Sciatic nerve (tissue), 2 donors: ENCODE measurements at regions not wholly inside any gene's neighbourhood (a gene's known extent, or its start where the extent isn't known, plus 50 kb on each side); places are given as distances from the start of the nearest gene placed in this dataset.

ENCODE experiments used
- ATAC-seq: fragments of 200-7000 bp; cut with Tn5 transposase; one replicate; pipeline ENCODE4 v1.9.1; 2020; ENCODE audit warnings: mild to moderate bottlenecking, moderate library complexity
- DNase-seq: peaks from one replicate; pipeline ENCODE4 v3.0.0-alpha.2; 2020; ENCODE audit warnings: low spot score
- intact Hi-C: fragments of 100-400 bp; cut with DNase I; formaldehyde crosslinking; loops from one replicate; pipeline ENCODE4 v1.14.2; 2022
- donor health status: DM: no; HTN: no; CAD: no.
- donor health status: DM: no; HTN: no; CAD: no.

DNA sequence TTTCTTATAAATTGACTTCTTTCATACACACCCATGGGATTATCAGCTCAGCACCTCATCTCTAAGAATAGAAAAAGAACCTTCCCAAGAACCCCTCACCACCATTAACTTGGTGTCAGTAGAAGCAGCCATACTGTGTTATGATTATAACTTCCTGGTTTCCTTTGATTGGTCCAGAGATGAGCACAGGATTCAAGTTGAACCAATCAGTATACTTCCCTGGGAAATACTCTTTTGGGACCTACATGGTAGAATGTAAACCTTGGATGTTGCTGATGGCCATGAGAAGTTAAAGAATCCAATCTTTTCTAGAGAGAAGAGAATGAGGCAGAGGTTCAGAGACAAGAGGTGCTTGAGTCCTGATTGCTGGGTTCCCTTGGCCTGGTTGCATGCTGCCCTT lies 190.8 kb downstream of the BMP7 start:
- no peak for DNase-seq
- ATAC-seq, result no peak
- intact Hi-C loops, result no loop called here

DNA sequence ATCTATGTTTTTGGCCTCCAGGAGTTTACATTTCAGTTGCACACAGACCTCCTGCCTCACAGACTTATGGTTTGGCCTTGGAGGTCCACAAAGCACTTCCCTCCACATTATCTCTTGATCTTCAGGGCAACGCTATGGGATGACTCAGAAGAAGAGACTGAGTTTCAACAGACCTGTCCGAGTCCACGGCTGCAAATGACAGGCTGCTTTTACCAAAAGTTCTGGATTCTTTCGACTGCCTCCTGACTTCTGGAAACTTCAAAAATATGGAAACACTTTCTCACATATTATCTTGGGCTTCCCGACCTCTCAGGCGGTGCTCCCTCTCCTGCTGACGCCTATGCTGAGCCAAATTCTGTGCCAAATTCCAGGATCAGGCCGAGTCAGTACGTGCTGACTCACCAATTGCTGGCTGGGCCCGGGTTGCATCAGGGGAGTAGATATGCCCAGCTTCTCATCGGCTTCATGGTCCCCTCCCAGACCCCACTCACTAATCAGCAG lies 190.2 kb downstream of the BMP7 start:
- DNase-seq (peak; percentile 22), ATAC-seq (no peak)
- intact Hi-C loops, result no loop called here

DNA sequence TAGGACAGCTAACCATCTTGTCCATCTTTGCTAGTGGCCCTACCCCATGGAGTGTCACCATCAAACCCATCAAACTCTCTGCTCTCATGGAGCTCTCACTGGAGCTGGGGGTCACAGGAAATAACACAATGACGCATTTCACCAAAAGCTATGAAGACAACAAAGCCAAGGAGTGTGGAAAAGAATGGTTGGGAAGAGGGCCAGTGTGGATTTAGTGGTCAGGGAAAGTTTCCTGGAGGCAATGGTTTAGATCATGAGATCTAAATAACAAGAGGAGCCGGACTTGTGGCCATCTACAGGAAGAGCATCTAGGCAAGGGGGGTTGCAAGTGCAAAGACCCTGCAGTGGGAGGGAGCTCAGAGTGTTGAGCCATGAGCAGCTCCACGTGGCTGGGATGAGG lies 189.5 kb downstream of the BMP7 start:
- ATAC-seq, result no peak
- no peak for DNase-seq
- intact Hi-C loops, result no loop called here

DNA sequence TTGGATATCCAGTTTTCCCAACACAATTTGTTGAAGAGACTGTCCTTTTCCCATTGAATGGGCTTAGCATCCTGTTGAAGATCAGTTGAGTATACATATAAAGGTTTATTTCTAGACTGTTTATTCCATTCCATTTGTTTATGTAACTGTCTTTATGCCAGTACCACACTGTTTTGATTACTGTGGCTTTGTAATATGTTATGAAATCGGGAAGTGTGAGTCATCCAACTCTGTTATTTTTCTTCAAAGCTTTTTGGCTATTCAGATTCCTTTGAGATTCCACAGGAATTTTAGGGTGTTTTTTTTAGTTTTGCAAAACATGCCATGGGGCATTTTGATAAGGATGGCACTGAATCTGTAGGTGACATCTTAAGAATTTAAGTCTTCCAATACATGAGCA lies 188.3 kb downstream of the BMP7 start:
- DNase-seq, result no peak
- intact Hi-C loops, result no loop called here
- no peak for ATAC-seq

DNA sequence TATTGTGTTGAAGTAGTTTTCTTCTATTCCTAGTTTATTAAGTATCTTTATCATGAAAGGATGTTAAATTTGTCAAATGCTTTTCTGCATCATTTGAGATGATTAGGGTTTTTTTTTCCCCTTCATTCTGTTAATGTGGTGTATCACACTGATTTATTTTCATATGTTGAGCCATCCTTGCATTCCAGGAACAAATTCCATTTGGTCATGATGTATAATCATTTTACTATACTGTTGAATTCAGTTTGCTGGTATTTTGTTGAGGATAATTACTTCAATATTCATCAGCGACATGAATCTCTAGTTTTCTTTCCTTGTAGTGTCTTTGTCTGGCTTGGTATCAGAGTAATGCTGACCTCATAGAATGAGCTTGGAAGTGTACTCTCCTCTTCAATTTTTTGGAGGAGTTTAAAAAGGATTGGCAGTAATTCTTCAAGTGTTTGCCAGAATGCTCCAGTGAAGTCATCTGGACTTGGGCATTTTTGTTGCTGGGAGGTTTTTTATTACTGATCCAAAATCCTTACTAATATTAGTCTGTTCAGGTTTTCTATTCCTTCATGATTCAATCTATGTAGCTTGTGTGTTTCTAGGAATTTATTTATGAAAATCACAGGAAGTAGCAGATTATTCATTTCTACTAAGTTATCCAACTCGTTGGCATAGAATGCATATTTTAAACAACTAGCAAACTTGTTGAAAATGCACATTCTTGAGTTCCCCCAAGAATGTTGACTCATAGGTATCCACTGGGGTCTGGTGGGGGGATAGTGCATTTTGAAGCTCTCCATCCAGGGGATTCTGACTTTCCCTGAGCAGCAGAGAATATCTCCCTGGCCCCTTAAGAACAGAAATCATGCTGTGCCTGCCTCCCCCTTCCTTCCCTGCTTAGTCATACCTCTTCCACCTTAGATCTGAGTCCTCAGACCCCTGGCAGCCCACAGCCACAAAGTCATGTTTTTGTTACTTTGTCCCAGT lies 187.1 kb downstream of the BMP7 start:
- intact Hi-C loops, result no loop called here
- ATAC-seq (no peak), DNase-seq (no peak)

DNA sequence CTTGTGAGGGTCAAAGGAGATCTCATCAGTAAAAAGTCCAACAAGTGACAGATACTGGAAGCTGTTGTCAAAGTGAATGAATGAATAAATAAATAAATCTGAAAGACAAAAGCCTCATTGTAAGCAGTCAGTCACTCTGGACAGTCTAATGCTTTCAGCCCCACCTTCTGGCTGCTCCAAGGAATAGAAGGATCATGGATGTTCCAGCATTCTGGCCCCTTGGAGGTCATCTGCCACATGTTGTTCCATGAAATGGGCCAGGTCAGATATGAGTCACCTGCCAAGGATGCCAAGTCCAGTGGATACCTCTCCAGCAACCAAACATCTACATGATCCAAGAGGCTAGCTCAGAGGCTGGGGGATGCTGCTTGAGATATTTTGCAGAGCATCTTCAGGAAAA lies 185.6 kb downstream of the BMP7 start:
- DNase-seq, result no peak
- no peak for ATAC-seq
- intact Hi-C loops, result no loop called here

DNA sequence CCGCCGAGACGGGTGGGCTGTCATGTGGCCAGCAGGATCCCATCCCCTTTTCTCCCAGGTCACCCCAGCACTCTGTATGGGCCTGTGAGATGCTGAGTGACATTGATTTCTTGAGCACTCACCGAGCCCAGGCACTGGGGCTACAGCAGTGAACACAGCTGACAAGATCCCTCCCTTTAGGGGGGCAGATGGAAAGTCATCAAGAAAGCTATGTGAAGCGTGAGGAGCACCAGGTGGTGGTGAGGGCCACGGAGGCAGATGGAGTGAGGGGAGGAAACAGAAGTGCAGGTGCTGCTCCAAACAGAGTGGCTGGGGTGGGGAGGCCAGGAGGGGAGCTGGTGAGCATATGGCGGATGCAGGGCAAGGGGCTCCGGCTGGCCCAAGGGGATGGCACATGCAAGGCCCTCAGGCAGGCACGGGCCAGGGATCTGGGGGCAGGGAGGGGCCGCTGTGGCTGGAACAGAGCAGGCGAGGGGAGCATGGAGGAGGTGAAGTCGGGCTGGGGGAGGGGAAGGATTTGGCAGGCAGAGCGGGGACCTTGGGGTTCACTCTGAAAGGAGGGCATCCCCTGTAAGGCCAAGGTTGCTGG lies 184.0 kb downstream of the BMP7 start:
- no peak for ATAC-seq
- DNase-seq, result no peak
- intact Hi-C loops, result no loop called here

DNA sequence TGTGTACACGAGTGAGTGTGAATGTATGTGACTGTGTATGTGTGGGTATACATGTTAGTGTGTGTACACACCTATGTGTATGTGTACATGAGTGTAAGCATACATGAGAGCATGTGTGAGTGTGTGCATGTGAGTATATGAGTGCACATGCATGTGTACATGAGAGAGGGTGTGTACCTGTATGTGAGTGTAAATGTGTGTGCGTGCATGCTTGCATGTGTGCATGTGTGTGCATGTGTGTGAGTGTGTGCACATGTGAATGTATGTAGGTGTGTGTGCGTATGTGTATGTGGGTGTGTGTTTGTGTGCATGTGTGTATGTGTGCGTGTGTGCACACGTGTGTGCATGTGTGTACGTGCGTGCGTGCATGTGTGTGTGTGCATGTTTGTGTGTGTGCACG lies 183.4 kb downstream of the BMP7 start:
- ATAC-seq (no peak), DNase-seq (no peak)
- intact Hi-C loops, result no loop called here

DNA sequence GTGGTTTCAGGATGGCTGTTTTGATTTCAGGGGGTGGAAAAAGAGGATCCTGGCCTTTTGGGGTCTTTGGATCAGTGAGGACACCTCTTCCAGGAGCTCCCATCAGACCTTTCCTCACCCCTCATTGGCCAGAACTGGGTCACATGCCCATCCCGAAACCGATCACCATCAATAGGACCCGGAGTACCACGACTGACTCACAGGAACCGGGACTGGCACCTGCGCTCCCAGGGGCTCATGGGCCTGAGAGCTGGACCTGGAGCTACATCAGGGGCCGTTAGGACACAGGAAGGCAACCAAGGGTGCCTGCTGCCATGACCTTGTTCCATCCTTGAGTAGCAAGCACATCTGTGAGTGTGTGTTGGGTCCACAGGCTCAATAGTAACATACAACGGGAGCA lies 180.4 kb downstream of the BMP7 start:
- intact Hi-C loops, result no loop called here
- ATAC-seq, result no peak
- DNase-seq, result no peak

DNA sequence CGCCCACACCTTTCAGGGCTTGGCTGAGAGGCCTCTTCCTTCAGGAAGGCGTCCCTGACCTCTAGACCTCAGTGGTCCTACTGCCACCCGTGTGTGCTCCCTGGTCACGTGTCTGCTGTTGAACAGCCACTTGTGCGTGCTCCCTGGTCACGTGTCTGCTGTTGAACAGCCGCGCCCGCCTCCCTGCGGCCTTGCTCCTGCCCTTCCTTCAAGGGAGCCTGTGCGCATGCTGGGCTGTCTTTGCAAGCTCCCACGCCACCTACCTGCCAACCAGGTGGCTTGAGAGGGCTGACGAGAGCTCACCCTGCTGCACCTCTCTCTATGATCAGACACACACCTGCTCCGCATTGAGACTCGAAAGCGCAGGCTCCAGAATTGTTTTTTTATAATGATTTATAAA lies 179.3 kb downstream of the BMP7 start:
- DNase-seq, result no peak
- ATAC-seq, result no peak
- intact Hi-C loops, result no loop called here

DNA sequence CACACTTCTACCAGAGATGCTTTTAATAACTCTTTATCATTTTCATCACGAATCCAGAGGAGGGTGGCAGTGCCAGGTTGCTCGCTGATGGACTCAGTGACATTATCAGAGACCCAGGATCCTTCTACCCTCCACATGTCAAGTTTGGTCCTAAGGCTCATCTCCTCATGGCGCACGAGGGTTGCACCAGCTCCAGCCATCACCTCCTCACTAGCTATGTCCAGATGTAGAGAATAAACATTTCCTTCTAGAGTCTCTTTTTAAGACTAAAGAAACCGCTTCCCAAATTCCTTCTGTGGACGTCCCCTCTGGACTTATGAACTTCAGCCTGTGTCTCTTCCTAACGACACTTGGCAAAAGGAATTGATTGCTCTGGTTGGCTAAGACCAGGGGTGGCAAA lies 178.7 kb downstream of the BMP7 start:
- ATAC-seq, result no peak
- intact Hi-C loops, result no loop called here

DNA sequence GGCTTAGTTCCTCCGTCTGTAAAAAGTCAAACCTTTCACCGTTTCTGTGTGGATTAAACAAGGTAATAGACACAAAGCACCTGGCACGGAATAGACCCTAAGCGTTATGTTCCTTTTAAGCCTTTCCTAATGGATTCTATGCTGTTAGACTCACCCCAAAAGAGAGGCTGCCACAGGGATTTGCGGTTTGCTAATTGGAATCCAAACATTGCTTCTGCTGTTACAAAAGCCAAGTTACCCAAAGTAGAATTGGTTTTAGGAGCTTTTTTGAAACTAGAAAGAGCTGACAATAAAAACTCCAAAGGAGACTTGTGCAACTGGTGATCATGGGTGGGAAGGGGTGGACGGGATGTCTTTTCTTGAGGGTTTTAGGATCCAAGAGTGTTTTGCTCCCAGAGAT lies 178.0 kb downstream of the BMP7 start:
- DNase-seq (no peak), ATAC-seq (no peak)
- intact Hi-C loops, result no loop called here

More for the DNA sequence above, 178.7 kb downstream of the BMP7 start:
- DNase-seq, result no peak

DNA sequence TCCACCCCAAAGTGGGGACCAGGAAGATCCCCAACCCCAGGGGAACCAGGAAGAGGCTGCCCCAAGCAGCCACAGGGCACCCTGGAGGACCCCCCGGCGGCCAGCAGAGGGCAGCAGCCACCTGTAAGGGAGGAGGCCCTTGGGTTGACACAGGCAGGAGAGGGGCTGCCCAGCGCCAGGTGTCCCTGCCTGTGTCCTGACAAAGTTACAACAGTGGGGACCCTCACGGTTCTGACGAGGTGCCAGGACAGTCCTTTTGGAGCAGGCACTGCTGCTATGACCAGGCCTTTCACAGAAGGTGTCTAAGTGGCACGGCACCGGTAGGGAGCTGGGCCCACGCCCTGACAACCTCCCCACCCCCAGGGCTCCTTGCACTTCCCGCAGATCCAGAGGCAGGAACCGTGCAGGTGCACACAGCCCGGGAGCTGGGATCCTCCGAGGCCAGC lies 176.7 kb downstream of the BMP7 start:
- DNase-seq, result peak; percentile 89
- ATAC-seq, result peak; percentile 83
- intact Hi-C loops, result loop anchor here (5.0 to 10.0 kb wide), 2 partner anchors 175 to 258 kb away; partner anchors contain the start of gene BMP7

DNA sequence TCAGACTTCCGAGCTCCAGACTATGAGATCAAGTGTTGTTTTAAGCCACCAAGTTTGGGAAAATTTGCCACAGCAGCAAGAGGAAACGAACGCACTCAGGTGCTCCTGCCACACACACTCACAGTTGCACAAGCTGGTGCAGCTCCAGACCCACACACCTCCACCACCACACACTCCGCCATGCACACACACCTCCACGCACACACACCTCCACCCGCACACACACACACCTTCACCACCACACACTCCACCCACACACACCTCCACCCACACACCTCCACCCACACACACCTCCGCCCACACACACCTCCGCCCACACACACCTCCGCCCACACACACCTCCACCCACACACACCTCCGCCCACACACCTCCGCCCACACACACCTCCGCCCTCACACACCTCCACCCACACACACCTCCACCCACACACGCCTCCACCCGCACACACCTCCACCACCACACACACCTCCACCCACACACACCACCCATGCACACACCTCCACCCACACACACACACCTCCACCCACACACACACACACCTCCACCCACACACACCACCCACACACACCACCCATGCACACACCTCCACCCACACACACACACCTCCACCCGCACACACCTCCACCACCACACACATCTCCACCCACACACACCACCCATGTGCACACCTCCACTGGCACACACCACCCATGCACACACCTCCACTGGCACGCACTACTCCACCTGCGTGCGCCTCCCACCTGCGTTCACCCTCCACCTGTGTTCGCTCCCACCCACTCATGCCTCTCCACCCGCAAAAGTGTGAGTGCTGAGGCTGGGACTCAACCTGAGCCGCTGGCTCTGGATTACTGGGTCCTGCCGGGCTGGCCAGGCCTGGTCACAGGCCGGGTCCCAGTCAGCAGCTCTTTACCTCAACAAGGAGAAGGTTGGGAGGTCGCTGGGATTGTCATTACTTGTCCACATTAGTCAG lies 175.6 kb downstream of the BMP7 start:
- intact Hi-C loops, result loop anchor here (5.0 to 10.0 kb wide), 2 partner anchors 174 to 256 kb away; partner anchors contain the start of gene BMP7
- DNase-seq, result no peak
- no peak for ATAC-seq

DNA sequence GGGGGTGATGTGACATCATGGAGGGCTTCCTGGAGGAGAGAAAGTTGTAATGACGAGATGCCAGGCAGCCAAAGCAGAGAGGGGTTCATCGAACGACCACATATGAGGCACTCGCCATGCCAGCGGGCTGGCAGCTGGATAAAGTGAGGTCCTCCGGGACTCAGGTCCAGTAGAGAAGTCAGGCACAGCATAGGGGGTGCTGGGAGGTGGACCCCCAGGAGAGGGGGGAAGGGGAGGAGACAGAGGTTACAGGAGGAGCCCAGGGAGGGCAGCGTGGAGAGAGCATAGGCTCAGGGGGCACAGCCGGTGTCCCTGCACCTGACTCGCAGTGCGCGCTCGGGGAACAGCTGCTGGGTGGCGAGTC lies 174.7 kb downstream of the BMP7 start:
- ATAC-seq, result peak; percentile 5
- no peak for DNase-seq
- intact Hi-C loops, result loop anchor here (5.0 to 10.0 kb wide), 2 partner anchors 173 to 256 kb away; partner anchors contain the start of gene BMP7

DNA sequence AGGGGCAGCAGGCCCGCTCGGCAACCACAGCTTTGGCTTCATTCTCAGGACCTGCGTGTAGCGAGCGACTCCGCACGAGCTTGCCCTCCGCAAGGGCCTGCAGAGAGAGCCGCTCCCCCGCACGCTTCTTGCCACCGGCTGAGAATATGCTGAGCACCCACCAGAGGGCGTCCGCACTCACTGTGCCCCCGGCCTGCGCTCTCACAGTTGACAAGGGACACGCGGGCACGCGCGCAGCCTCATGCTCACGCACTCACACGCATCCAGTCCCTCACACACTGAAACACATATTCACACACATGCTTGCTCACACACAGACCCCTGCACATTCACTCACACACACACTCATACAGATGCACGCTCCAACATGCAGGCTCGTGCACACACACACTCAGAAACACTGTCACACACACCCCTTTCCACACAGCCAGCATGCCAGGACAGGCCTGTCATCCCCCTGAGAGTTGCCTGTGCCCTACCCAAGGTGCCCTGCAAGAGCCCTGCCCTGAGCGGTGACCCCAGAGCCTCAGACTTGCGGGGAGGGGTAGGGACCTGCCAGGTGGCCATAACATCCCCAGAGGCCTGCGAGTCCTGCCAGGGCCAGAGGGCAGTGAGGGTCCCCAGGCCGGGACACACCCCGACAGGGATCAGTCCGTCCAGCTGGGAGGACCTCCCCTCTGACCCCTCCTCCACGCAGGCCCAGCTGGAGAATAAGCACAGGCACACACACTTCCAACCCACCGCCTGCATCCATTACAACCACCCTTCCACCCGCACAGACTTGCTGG lies 174.1 kb downstream of the BMP7 start:
- ATAC-seq, result peak; percentile 76
- intact Hi-C loops, result loop anchor here (5.0 to 10.0 kb wide), 2 partner anchors 172 to 255 kb away; partner anchors contain the start of gene BMP7
- peak; percentile 84 for DNase-seq

DNA sequence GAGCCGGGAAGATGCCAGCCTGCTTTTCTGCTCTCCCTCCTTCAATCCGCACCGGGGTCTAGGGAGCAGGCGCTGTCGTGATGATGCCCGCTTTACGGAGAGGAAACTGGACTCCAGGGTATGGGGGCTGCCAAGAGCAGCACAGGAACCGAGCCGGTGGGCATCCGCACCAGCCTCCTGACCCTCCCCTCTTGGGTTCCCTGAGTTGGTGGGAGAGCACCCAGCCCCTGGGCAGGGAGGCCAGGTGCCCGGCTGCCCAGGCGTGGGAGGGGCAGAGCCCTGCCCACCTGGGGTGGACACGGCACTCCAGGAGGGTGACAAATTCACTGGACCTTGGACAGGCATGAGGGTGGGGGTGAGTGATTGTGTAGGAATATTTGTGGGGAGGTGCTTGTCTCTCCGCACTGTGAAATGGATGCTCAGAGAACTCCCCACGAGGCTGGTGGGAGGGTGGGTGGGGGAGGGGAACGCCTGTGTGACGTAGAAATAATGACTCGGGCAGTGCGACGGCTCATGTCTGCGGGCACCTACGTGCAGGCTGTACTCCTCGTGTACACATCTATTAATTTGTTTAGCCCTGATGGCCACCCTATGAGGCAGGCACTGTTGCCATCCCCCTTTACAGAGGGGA lies 173.4 kb downstream of the BMP7 start:
- ATAC-seq, result no peak
- no peak for DNase-seq
- intact Hi-C loops, result loop anchor here (5.0 to 10.0 kb wide), 2 partner anchors 172 to 254 kb away; partner anchors contain the start of gene BMP7

DNA sequence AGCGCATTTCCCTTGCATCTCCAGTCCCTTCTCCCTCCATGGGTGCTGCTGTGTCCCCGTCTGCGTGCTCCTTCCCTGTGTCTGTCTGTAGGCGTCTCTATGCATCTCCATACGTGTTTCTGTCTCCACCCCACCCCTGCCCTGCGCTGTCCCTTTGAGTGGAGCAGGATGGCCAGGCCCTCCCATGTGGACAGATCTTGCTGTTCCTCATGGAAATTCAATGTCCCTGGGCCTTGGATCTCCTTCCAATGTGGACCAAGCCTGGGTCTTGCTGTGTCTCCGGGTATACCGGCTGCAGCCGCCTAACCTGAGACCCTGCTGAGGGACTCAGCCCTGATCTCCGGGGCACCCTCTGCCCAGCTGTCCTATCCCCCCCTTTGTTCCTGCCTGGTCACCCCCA lies 172.7 kb downstream of the BMP7 start:
- DNase-seq (no peak), ATAC-seq (no peak)
- intact Hi-C loops, result loop anchor here (5.0 to 10.0 kb wide), 2 partner anchors 171 to 254 kb away; partner anchors contain the start of gene BMP7
